Lung (tissue), 11 donors: ENCODE measurements at regions not wholly inside any gene's neighbourhood (a gene's known extent, or its start where the extent isn't known, plus 50 kb on each side); places are given as distances from the start of the nearest gene placed in this dataset.

Experiments
- ATAC-seq: fragments of 200-7000 bp; cut with Tn5 transposase; one replicate; pipeline ENCODE4 v1.9.1; 2020; ENCODE audit warnings: moderate number of reproducible peaks; ENCODE audit not compliant: insufficient read depth, low FRiP score
- DNase-seq, 3 donors: peaks; one replicate each; pipeline ENCODE4 v3.0.0-alpha.2; 2013 to 2017
- H3K27ac ChIP-seq, 2 donors: one replicate each; pipeline ENCODE4 v1.5.1; 2013; ENCODE audit warnings: mild to moderate bottlenecking in 2 of 2, moderate library complexity in 2 of 2, control low read depth in 1 of 2, inconsistent platforms in 1 of 2, low read depth in 1 of 2, low read length in 1 of 2
- H3K27me3 ChIP-seq, 3 donors: one replicate each; pipeline ENCODE4 v1.5.1; 2013; ENCODE audit warnings: low read length in 2 of 3; ENCODE audit not compliant: control insufficient read depth in 3 of 3, insufficient read depth in 3 of 3
- H3K36me3 ChIP-seq, 4 donors: one replicate each; pipeline ENCODE4 v1.5.1; 2013; ENCODE audit warnings: low read length in 4 of 4, mild to moderate bottlenecking in 1 of 4, moderate library complexity in 1 of 4; ENCODE audit not compliant: control insufficient read depth in 4 of 4, insufficient read depth in 4 of 4
- H3K4me1 ChIP-seq, 5 donors: one replicate each; pipeline ENCODE4 v1.5.1; 2013; ENCODE audit warnings: low read length in 5 of 5, mild to moderate bottlenecking in 2 of 5, moderate library complexity in 1 of 5; ENCODE audit not compliant: control insufficient read depth in 5 of 5, insufficient read depth in 5 of 5
- H3K4me3 ChIP-seq: one replicate; pipeline ENCODE4 v1.5.1; 2013; ENCODE audit warnings: mild to moderate bottlenecking, control low read depth, moderate library complexity
- H3K9ac ChIP-seq, 2 donors: one replicate each; pipeline ENCODE4 v1.5.1; 2013; ENCODE audit warnings: low read length in 2 of 2, control low read depth in 1 of 2; ENCODE audit not compliant: insufficient read depth in 1 of 2
- H3K9me3 ChIP-seq, 4 donors: one replicate each; pipeline ENCODE4 v1.5.1; 2013; ENCODE audit warnings: low read length in 3 of 4, mild to moderate bottlenecking in 1 of 4, moderate library complexity in 1 of 4; ENCODE audit not compliant: control insufficient read depth in 4 of 4, insufficient read depth in 3 of 4
- CTCF ChIP-seq: IDR thresholded peaks from 2 replicates; pipeline ENCODE4 v1.5.1; 2012; ENCODE audit warnings: mild to moderate bottlenecking; ENCODE audit errors: control extremely low read depth, extremely low read depth
- WGBS, 2 donors: extraction: QIAGEN DNeasy Blood & Tissue Kit; methylation state at CpG; one replicate each; pipeline ENCODE4 v1.1.7; 2013; 5-methylcytosine and 5-hydroxymethylcytosine counted together
- donor health status: control.
- donor health status: control.
- donor health status: Bipolar disorder and iron deficiency.
- donor health status: healthy.
- donor health status: DM: yes; HTN: yes; CAD: no.

DNA sequence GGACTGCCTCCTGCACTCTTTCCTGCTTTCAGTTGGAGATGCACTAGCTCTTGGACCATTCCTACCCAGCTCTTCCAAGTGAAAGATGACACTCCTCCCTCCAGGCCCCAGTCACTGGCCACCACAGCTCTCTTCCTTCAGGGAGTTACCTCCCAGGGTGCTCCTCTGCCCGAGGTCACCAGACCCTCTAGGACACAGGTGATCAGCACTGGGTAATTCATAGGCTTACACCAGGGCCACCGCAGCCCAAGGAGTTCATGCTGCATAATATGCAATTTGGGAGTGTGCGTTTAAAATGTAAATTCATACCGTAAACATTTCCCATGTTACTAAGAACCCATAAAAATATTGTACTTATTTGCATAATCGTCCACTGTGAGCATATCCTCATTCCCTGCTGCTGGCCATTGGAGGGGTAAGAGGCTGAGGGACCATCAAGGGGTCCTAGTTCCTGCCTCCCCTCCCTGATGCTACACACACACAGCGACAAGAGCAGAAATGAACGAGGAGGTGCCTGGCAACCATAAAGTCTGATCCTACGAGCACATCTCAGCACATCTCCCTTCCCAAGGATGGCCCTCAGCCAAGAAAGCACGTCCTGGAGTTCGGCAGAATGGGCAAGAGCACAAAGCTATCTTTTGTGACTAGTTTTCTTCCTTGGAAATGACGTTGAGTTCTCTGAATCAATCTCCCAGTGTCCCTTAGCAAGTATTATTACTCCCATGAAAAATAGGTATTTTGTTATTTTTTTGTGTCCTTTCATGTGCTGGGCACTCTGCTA, 222.9 kb upstream of the RAB4A start:
- Histone ChIP-seq H3K9ac (no peak overlapping the region), H3K36me3 (no peaks in the 10 kb centered on the region), H3K4me1 (peaks cover 0 to 3% (median 0%) of the 10 kb centered on the region in 5 donors), H3K9me3 (no peaks in the 10 kb centered on the region), H3K4me3 (no peak overlapping the region), H3K27ac (no peak overlapping the region), H3K27me3 (no peaks in the 10 kb centered on the region)
- no peak for DNase-seq
- no peak for TF ChIP-seq CTCF
- ATAC-seq: no peak
- 80 to 91% methylated on average over 11 of the region's 11 CpGs for WGBS, 2 donors

- no peak for DNase-seq
- no peak for TF ChIP-seq CTCF
These were observed 222.0 kb upstream of the RAB4A start for GRCh38 chr1:229048896-229049295.

DNA sequence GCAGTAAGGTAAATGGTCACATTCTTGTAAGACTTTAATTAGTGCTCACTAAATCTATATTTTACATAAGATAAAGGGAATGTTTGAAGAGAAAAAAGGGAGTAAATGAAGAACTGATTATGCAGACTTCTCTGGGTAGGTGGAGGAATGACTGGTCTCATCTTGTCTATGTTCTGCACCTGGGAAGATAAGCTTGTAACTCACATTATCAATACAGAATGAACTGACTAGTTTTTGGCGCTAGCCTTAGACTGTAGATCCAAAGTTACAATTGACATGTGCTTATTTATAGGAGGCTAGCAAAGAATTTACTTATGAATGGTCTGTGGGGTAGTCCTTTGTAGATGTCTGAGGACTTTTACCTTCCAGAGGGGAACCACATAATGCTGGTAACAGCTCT, 214.9 kb upstream of the RAB4A start:
- ATAC-seq: no peak
- Histone ChIP-seq H3K9me3 (no peaks in the 10 kb centered on the region), H3K27me3 (no peaks in the 10 kb centered on the region), H3K4me1 (peaks cover 0 to 24% (median 11%) of the 10 kb centered on the region in 5 donors), H3K4me3 (no peak overlapping the region), H3K27ac (no peak overlapping the region), H3K36me3 (no peaks in the 10 kb centered on the region), H3K9ac (no peak overlapping the region)
- no peak for TF ChIP-seq CTCF
- 91 to 97% methylated on average over 1 of the region's 1 CpG for WGBS, 2 donors
- no peak for DNase-seq

More at GRCh38 chr1:229048896-229049295, 222.0 kb upstream of the RAB4A start:
- WGBS, 2 donors: 74 to 83% methylated on average over 4 of the region's 4 CpGs
- Histone ChIP-seq H3K27me3 (no peaks in the 10 kb centered on the region), H3K27ac (no peak overlapping the region), H3K36me3 (no peaks in the 10 kb centered on the region), H3K4me3 (no peak overlapping the region), H3K4me1 (peaks cover 0 to 3% (median 0%) of the 10 kb centered on the region in 5 donors), H3K9ac (no peak overlapping the region), H3K9me3 (no peaks in the 10 kb centered on the region)
- no peak for ATAC-seq
